SK-N-MC (cell line): ENCODE measurements at regions not wholly inside any gene's neighbourhood (a gene's known extent, or its start where the extent isn't known, plus 50 kb on each side); places are given as distances from the start of the nearest gene placed in this dataset.

Experiments
- EZH2 ChIP-seq: fragments of 200-600 bp; sonication (generic); IDR thresholded peaks from one replicate; pipeline ENCODE4 v1.6.1; 2017; ENCODE audit warnings: antibody characterized with exemption
- FOXP2 ChIP-seq: optimal IDR thresholded peaks from 2 replicates; pipeline ENCODE3; 2011; ENCODE audit warnings: mild to moderate bottlenecking, moderate library complexity; ENCODE audit not compliant: insufficient read depth; ENCODE audit errors: extremely low read length, control extremely low read depth
- POLR2AphosphoS5 ChIP-seq: IDR thresholded peaks from 2 replicates; pipeline ENCODE4 v1.6.1; 2012; ENCODE audit warnings: mild to moderate bottlenecking, low read depth, low read length, borderline replicate concordance

DNA sequence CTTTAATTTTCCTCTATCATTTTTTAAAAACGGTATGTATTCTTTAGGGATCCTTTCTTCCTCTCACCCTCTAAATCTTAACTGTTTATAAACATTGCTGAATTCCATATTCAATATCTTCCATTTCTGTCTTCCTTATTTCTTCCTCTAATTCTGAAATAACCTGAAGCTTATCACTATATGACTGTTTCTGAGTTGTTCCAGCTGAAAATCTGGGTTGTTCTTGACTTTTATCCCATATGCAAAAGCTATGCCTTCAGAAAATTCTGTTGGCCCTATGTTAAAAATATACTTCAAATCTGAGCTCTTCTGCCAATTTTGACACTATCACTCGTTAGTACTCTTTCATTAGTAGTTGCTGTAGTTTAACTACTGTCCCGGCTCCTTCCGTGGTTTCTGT is 970.3 kb downstream of the BCL11B start:
- no peak for TF ChIP-seq EZH2
- TF ChIP-seq POLR2AphosphoS5, result no peak
- no peak for TF ChIP-seq FOXP2
